ENCODE measurements at regions not wholly inside any gene's neighbourhood (a gene's known extent, or its start where the extent isn't known, plus 50 kb on each side); places are given as distances from the start of the nearest gene placed in this dataset.

- TF ChIP-seq EZH2 (IDR thresholded peaks at IDR 0.05; ENCODE audit: borderline replicate concordance, insufficient read depth, low read length, poor library complexity, severe bottlenecking) (no peak), RAD21 (conservative IDR thresholded peaks at IDR 0.05) (no peak), POLR2AphosphoS5 (IDR thresholded peaks at IDR 0.05) (no peak)
- TF ChIP-seq, protein P1, sequence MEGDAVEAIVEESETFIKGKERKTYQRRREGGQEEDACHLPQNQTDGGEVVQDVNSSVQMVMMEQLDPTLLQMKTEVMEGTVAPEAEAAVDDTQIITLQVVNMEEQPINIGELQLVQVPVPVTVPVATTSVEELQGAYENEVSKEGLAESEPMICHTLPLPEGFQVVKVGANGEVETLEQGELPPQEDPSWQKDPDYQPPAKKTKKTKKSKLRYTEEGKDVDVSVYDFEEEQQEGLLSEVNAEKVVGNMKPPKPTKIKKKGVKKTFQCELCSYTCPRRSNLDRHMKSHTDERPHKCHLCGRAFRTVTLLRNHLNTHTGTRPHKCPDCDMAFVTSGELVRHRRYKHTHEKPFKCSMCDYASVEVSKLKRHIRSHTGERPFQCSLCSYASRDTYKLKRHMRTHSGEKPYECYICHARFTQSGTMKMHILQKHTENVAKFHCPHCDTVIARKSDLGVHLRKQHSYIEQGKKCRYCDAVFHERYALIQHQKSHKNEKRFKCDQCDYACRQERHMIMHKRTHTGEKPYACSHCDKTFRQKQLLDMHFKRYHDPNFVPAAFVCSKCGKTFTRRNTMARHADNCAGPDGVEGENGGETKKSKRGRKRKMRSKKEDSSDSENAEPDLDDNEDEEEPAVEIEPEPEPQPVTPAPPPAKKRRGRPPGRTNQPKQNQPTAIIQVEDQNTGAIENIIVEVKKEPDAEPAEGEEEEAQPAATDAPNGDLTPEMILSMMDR (IDR thresholded peaks at IDR 0.05; ENCODE audit: poor library complexity, severe bottlenecking): no peak
- TF ChIP-seq, protein P2, sequence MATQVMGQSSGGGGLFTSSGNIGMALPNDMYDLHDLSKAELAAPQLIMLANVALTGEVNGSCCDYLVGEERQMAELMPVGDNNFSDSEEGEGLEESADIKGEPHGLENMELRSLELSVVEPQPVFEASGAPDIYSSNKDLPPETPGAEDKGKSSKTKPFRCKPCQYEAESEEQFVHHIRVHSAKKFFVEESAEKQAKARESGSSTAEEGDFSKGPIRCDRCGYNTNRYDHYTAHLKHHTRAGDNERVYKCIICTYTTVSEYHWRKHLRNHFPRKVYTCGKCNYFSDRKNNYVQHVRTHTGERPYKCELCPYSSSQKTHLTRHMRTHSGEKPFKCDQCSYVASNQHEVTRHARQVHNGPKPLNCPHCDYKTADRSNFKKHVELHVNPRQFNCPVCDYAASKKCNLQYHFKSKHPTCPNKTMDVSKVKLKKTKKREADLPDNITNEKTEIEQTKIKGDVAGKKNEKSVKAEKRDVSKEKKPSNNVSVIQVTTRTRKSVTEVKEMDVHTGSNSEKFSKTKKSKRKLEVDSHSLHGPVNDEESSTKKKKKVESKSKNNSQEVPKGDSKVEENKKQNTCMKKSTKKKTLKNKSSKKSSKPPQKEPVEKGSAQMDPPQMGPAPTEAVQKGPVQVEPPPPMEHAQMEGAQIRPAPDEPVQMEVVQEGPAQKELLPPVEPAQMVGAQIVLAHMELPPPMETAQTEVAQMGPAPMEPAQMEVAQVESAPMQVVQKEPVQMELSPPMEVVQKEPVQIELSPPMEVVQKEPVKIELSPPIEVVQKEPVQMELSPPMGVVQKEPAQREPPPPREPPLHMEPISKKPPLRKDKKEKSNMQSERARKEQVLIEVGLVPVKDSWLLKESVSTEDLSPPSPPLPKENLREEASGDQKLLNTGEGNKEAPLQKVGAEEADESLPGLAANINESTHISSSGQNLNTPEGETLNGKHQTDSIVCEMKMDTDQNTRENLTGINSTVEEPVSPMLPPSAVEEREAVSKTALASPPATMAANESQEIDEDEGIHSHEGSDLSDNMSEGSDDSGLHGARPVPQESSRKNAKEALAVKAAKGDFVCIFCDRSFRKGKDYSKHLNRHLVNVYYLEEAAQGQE (IDR thresholded peaks at IDR 0.05; ENCODE audit: borderline replicate concordance): no peak
Observed at GRCh38 chr19:30802424-30803013, 430.3 kb downstream of the ZNF536 start.

Measured in neural cell (in vitro differentiated cells).